D341Med (cell line): ENCODE measurements at regions not wholly inside any gene's neighbourhood (a gene's known extent, or its start where the extent isn't known, plus 50 kb on each side); places are given as distances from the start of the nearest gene placed in this dataset.

Source experiments
- DNase-seq: peaks from one replicate; pipeline ENCODE4 v3.0.0; 2012; ENCODE audit warnings: low spot score

- no peak for DNase-seq
Measured at GRCh38 chr10:118412932-118413331, 70.8 kb upstream of the FAM204A start.

- no peak for DNase-seq
Measured at GRCh38 chr10:118412132-118412760, 70.1 kb upstream of the FAM204A start.

GRCh38 chr10:118409295-118409694, 67.2 kb upstream of the FAM204A start:
- no peak for DNase-seq

GRCh38 chr10:118408181-118408580, 66.1 kb upstream of the FAM204A start:
- no peak for DNase-seq

- DNase-seq = no peak
Measured at GRCh38 chr10:118407777-118408176, 65.7 kb upstream of the FAM204A start.

- no peak for DNase-seq
Measured at GRCh38 chr10:118407026-118407425, 64.9 kb upstream of the FAM204A start.

- DNase-seq = no peak
Measured at GRCh38 chr10:118405928-118406327, 63.8 kb upstream of the FAM204A start.

- no peak for DNase-seq
Measured at GRCh38 chr10:118403967-118404366, 61.8 kb upstream of the FAM204A start.

- DNase-seq = no peak
Measured at GRCh38 chr10:118401708-118402193, 59.6 kb upstream of the FAM204A start.

- DNase-seq = no peak
Measured at GRCh38 chr10:118397391-118397790, 55.3 kb upstream of the FAM204A start.

GRCh38 chr10:118395947-118396346, 53.8 kb upstream of the FAM204A start:
- no peak for DNase-seq

- DNase-seq = no peak
Measured at GRCh38 chr10:118394301-118395200, 52.4 kb upstream of the FAM204A start.

- DNase-seq = no peak
Measured at GRCh38 chr10:118392761-118393160, 50.6 kb upstream of the FAM204A start.
